GM23248 (cell line): ENCODE measurements at regions not wholly inside any gene's neighbourhood (a gene's known extent, or its start where the extent isn't known, plus 50 kb on each side); places are given as distances from the start of the nearest gene placed in this dataset.
A peak's percentile ranks its signal among the peaks of the same experiment; 100 is the strongest.

ENCODE experiments used
- DNase-seq: peaks from one replicate; pipeline ENCODE4 v3.0.0-alpha.2; 2015
- H2AFZ ChIP-seq: fragments of 200-600 bp; sonication (generic); 2 replicates; pipeline ENCODE4 v1.6.1; 2016; ENCODE audit warnings: antibody characterized with exemption
- H3F3A ChIP-seq: fragments of 200-600 bp; sonication (generic); 2 replicates; pipeline ENCODE4 v1.6.1; 2016; ENCODE audit warnings: mild to moderate bottlenecking, antibody characterized with exemption, mixed run types; ENCODE audit not compliant: insufficient read depth
- H3K27ac ChIP-seq: fragments of 200-600 bp; sonication (generic); 2 replicates; pipeline ENCODE4 v1.5.1; 2016; ENCODE audit warnings: mild to moderate bottlenecking
- H3K27me3 ChIP-seq: fragments of 200-600 bp; sonication (generic); replicated peaks from 2 replicates; pipeline ENCODE4 v1.6.1; 2016; ENCODE audit warnings: mild to moderate bottlenecking; ENCODE audit not compliant: insufficient read depth
- H3K36me3 ChIP-seq: fragments of 200-600 bp; sonication (generic); 2 replicates; pipeline ENCODE4 v1.6.1; 2016; ENCODE audit warnings: low read depth, mild to moderate bottlenecking
- H3K4me1 ChIP-seq: fragments of 200-600 bp; sonication (generic); 2 replicates; pipeline ENCODE4 v1.6.1; 2016; ENCODE audit warnings: mild to moderate bottlenecking; ENCODE audit not compliant: insufficient read depth
- H3K4me2 ChIP-seq: fragments of 200-600 bp; sonication (generic); one replicate; pipeline ENCODE4 v1.6.1; 2016; ENCODE audit warnings: mild to moderate bottlenecking; ENCODE audit not compliant: unreplicated experiment
- H3K4me3 ChIP-seq: fragments of 200-600 bp; sonication (generic); 2 replicates; pipeline ENCODE4 v1.5.1; 2016; ENCODE audit warnings: mild to moderate bottlenecking
- H3K79me2 ChIP-seq: fragments of 200-600 bp; sonication (generic); 2 replicates; pipeline ENCODE4 v1.6.1; 2016; ENCODE audit warnings: mild to moderate bottlenecking; ENCODE audit not compliant: insufficient read depth
- H3K9ac ChIP-seq: fragments of 200-600 bp; sonication (generic); 2 replicates; pipeline ENCODE4 v1.6.1; 2016; ENCODE audit warnings: mild to moderate bottlenecking
- H3K9me2 ChIP-seq: fragments of 200-600 bp; sonication (generic); 2 replicates; pipeline ENCODE4 v1.6.1; 2016; ENCODE audit warnings: mixed run types, mild to moderate bottlenecking, moderate library complexity; ENCODE audit not compliant: insufficient read depth
- H3K9me3 ChIP-seq: fragments of 200-600 bp; sonication (generic); one replicate; pipeline ENCODE4 v1.6.1; 2017; ENCODE audit warnings: low read depth
- H4K20me1 ChIP-seq: fragments of 200-600 bp; sonication (generic); 2 replicates; pipeline ENCODE4 v1.6.0; 2016; ENCODE audit not compliant: insufficient read depth
- EZH2 ChIP-seq: fragments of 200-600 bp; sonication (generic); IDR thresholded peaks from 2 replicates; pipeline ENCODE4 v1.6.1; 2018; ENCODE audit warnings: antibody characterized with exemption, mild to moderate bottlenecking; ENCODE audit not compliant: insufficient read depth, poor library complexity, severe bottlenecking
- EZH2phosphoT487 ChIP-seq: fragments of 200-600 bp; sonication (generic); IDR thresholded peaks from 2 replicates; pipeline ENCODE4 v1.6.1; 2018; ENCODE audit warnings: antibody characterized with exemption, moderate library complexity, mild to moderate bottlenecking, low read depth; ENCODE audit not compliant: insufficient read depth
- WGBS, 2 experiments: methylation state at CpG; one replicate each; pipeline ENCODE4 v1.1.6; 2015 to 2017; ENCODE audit warnings: low lambda C conversion rate in 2 of 2, low coverage in 1 of 2; ENCODE audit errors: missing lambda C conversion rate in 2 of 2; 5-methylcytosine and 5-hydroxymethylcytosine counted together
- in situ Hi-C: fragments of 300-500 bp; cut with MboI; formaldehyde crosslinking; loops from 2 replicates; pipeline ENCODE4 v1.15.0; 2020

DNA sequence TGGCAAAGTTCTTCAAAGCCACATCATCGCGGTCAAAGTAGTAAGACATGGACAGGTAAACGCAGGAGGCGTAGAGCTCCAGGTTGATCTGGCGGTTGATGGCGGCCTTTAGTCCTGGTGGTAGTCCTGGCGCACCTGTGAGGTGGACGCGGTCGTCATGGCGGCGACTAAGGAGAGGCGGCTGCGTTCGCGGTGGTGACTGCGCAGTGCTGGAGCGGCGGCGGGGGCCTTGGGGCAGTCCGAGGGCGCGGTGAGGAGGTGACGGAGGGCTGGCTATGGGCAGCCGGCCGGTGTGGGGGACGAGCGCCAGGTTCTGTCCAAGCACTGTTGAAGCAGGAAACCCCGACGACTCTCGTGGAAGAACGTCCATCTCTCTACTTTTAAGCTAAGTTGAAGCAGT, 136.8 kb downstream of the BASP1 start:
- peaks cover 2% of the 10 kb centered on the region; the same call in 1 of the 2 replicates for H3K4me1 ChIP-seq
- no peak for DNase-seq
- no peak overlapping the region for H3K9ac ChIP-seq
- no peaks in the 10 kb centered on the region for H4K20me1 ChIP-seq
- no peaks in the 10 kb centered on the region for H3K27me3 ChIP-seq
- H3K27ac ChIP-seq = no peak overlapping the region
- H3K9me3 ChIP-seq = no peaks in the 10 kb centered on the region
- TF ChIP-seq EZH2 (no peak), EZH2phosphoT487 (no peak)
- no peak overlapping the region for H3K4me2 ChIP-seq
- in situ Hi-C loops = no loop called here
- H2AFZ ChIP-seq = no peak overlapping the region
- H3K4me3 ChIP-seq = no peak overlapping the region
- H3K36me3 ChIP-seq = no peaks in the 10 kb centered on the region
- no peaks in the 10 kb centered on the region for H3K79me2 ChIP-seq
- no peaks in the 10 kb centered on the region for H3K9me2 ChIP-seq
- 95 to 97% methylated on average over 19 to 32 of the region's 32 CpGs for WGBS, 2 experiments
- H3F3A ChIP-seq = peaks cover 7% of the 10 kb centered on the region

GRCh38 chr5:17355586-17356346, 138.3 kb downstream of the BASP1 start:
- Histone ChIP-seq H3F3A (peaks cover 17% of the 10 kb centered on the region), H3K9me2 (no peaks in the 10 kb centered on the region), H3K4me1 (peaks cover 10% of the 10 kb centered on the region), H3K27me3 (no peaks in the 10 kb centered on the region), H4K20me1 (no peaks in the 10 kb centered on the region), H3K79me2 (no peaks in the 10 kb centered on the region), H3K4me2 (no peak overlapping the region), H3K9me3 (no peaks in the 10 kb centered on the region), H3K9ac (no peak overlapping the region), H2AFZ (no peak overlapping the region), H3K4me3 (no peak overlapping the region), H3K27ac (no peak overlapping the region), H3K36me3 (no peaks in the 10 kb centered on the region)
- in situ Hi-C loops = no loop called here
- 95 to 98% methylated on average over 3 of the region's 3 CpGs for WGBS, 2 experiments
- DNase-seq = peak; percentile 81
- TF ChIP-seq EZH2 (no peak), EZH2phosphoT487 (no peak)

GRCh38 chr5:17356551-17356950, 139.1 kb downstream of the BASP1 start:
- no peaks in the 10 kb centered on the region for H3K9me2 ChIP-seq
- no peaks in the 10 kb centered on the region for H4K20me1 ChIP-seq
- no peaks in the 10 kb centered on the region for H3K79me2 ChIP-seq
- H3K27ac ChIP-seq = no peak overlapping the region
- TF ChIP-seq EZH2 (no peak), EZH2phosphoT487 (no peak)
- no peak overlapping the region for H2AFZ ChIP-seq
- H3K9ac ChIP-seq = no peak overlapping the region
- in situ Hi-C loops = no loop called here
- WGBS, 2 experiments = 80 to 88% methylated on average over 1 of the region's 1 CpG
- H3F3A ChIP-seq = peaks cover 17% of the 10 kb centered on the region
- no peak overlapping the region for H3K4me2 ChIP-seq
- H3K4me3 ChIP-seq = no peak overlapping the region
- no peak for DNase-seq
- H3K4me1 ChIP-seq = peaks cover 10% of the 10 kb centered on the region
- H3K9me3 ChIP-seq = no peaks in the 10 kb centered on the region
- no peaks in the 10 kb centered on the region for H3K36me3 ChIP-seq
- no peaks in the 10 kb centered on the region for H3K27me3 ChIP-seq

- H3K27ac ChIP-seq = no peak overlapping the region
- no peak overlapping the region for H3K4me2 ChIP-seq
- WGBS, 2 experiments = 69 to 84% methylated on average over 3 of the region's 3 CpGs
- no peak overlapping the region for H2AFZ ChIP-seq
- H3K9ac ChIP-seq = no peak overlapping the region
- no peaks in the 10 kb centered on the region for H4K20me1 ChIP-seq
- no peaks in the 10 kb centered on the region for H3K36me3 ChIP-seq
- H3K4me1 ChIP-seq = peaks cover 10% of the 10 kb centered on the region
- no peaks in the 10 kb centered on the region for H3K27me3 ChIP-seq
- in situ Hi-C loops = no loop called here
- no peaks in the 10 kb centered on the region for H3K9me3 ChIP-seq
- H3K4me3 ChIP-seq = no peak overlapping the region
- no peak for DNase-seq
- H3F3A ChIP-seq = peaks cover 17% of the 10 kb centered on the region
- H3K79me2 ChIP-seq = no peaks in the 10 kb centered on the region
- TF ChIP-seq EZH2 (no peak), EZH2phosphoT487 (no peak)
- H3K9me2 ChIP-seq = no peaks in the 10 kb centered on the region
These were observed 140.1 kb downstream of the BASP1 start for GRCh38 chr5:17357504-17357903.
